ENCODE measurements at regions not wholly inside any gene's neighbourhood (a gene's known extent, or its start where the extent isn't known, plus 50 kb on each side); places are given as distances from the start of the nearest gene placed in this dataset.

DNA sequence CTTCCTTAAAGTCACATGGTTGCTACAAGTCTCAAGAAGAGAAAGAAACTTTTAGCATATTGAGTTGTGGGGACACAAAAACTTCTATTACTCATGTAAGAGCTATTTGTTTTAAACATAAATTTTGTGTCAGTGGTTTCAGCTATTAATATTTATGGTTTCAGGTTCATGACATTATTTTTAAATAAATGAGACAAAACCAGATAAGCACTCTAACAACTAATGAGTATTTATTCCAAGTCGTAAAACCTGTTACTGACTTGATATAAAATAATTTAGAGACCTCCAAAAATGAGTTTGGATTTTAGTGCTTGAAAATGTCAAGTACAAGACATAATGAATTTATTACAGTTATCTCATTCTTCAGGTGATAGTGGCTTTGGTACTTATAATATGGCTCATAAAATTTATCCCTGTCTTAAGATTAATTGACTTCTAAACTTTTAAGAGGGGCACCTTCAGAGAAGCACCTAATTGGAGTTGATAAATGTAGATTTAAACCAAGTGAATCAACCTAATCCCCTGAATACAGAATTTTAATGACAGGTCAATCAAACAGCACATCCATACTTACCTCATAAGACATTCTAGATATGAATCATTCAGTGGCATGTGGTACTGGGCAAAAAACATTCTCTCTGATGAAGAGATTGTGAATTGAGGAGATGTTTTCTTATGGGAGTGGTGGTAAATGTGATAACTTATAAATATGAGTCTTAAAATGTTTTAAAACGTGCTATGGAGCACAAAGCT is 167.7 kb upstream of the PTGFR start:
- H3K4me1 ChIP-seq (ENCODE audit: insufficient read depth, poor library complexity, severe bottlenecking): no peaks in the 10 kb centered on the region
- no peaks in the 10 kb centered on the region for H3K36me3 ChIP-seq (ENCODE audit: low read depth)
- ATAC-seq (ENCODE audit: low read depth) (no peak), DNase-seq (ENCODE audit: low spot score) (no peak)
- no peak overlapping the region for H3K27ac ChIP-seq (ENCODE audit: poor library complexity, severe bottlenecking)
- H3K4me3 ChIP-seq (ENCODE audit: severe bottlenecking): no peak overlapping the region
- H3K9me3 ChIP-seq (ENCODE audit: severe bottlenecking): no peaks in the 10 kb centered on the region
- H3K27me3 ChIP-seq (ENCODE audit: insufficient read depth, poor library complexity, severe bottlenecking): no peaks in the 10 kb centered on the region
- TF ChIP-seq, protein P1, sequence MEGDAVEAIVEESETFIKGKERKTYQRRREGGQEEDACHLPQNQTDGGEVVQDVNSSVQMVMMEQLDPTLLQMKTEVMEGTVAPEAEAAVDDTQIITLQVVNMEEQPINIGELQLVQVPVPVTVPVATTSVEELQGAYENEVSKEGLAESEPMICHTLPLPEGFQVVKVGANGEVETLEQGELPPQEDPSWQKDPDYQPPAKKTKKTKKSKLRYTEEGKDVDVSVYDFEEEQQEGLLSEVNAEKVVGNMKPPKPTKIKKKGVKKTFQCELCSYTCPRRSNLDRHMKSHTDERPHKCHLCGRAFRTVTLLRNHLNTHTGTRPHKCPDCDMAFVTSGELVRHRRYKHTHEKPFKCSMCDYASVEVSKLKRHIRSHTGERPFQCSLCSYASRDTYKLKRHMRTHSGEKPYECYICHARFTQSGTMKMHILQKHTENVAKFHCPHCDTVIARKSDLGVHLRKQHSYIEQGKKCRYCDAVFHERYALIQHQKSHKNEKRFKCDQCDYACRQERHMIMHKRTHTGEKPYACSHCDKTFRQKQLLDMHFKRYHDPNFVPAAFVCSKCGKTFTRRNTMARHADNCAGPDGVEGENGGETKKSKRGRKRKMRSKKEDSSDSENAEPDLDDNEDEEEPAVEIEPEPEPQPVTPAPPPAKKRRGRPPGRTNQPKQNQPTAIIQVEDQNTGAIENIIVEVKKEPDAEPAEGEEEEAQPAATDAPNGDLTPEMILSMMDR (IDR thresholded peaks at IDR 0.05; ENCODE audit: poor library complexity, severe bottlenecking): no peak

DNA sequence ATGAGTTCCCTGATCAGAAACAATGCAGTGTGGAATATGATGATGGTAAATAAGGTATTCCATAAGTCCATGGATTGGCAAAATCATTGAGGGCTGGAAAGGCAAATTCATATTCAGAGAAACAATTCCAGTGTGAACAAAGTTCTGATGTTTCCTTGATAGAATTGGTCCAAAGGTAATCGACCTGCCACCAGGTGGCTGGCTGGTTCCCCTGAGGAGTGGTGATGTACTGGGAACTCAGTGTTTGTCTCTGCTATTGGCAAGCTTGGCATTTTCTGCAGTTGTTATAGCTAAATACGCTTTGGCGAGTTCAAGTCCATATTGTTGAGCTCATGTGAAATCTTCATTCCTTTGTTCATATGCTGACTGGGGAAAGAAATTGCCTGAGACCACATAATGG is 165.5 kb upstream of the PTGFR start:
- DNase-seq (ENCODE audit: low spot score) (no peak), ATAC-seq (ENCODE audit: low read depth) (no peak)
- H3K4me1 ChIP-seq (ENCODE audit: insufficient read depth, poor library complexity, severe bottlenecking): no peaks in the 10 kb centered on the region
- no peaks in the 10 kb centered on the region for H3K27me3 ChIP-seq (ENCODE audit: insufficient read depth, poor library complexity, severe bottlenecking)
- no peaks in the 10 kb centered on the region for H3K9me3 ChIP-seq (ENCODE audit: severe bottlenecking)
- TF ChIP-seq, protein P1 (IDR thresholded peaks at IDR 0.05; ENCODE audit: poor library complexity, severe bottlenecking): no peak
- no peak overlapping the region for H3K27ac ChIP-seq (ENCODE audit: poor library complexity, severe bottlenecking)
- no peaks in the 10 kb centered on the region for H3K36me3 ChIP-seq (ENCODE audit: low read depth)
- no peak overlapping the region for H3K4me3 ChIP-seq (ENCODE audit: severe bottlenecking)

DNA sequence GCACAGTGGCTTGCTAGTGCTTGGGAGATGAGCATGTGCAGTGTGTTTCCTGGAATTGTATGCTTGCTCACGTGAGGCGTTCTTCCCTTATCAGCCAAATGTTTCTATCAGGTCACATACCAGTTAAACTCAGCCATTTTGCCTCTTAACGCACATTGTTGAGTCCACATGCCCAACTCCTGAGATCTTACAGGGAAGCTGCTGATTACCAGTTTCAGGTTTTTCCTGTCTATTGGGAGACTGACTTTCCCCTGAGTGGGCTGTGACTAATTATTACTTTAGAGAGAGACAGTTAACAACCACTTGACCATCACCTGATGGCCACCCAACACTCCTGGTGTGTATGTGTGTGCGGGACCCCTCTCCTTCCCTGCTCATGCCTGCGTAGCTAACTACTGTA is 161.3 kb upstream of the PTGFR start:
- no peaks in the 10 kb centered on the region for H3K9me3 ChIP-seq (ENCODE audit: severe bottlenecking)
- H3K27ac ChIP-seq (ENCODE audit: poor library complexity, severe bottlenecking): no peak overlapping the region
- H3K4me3 ChIP-seq (ENCODE audit: severe bottlenecking): no peak overlapping the region
- TF ChIP-seq, protein P1 (IDR thresholded peaks at IDR 0.05; ENCODE audit: poor library complexity, severe bottlenecking): no peak
- ATAC-seq (ENCODE audit: low read depth) (no peak), DNase-seq (ENCODE audit: low spot score) (no peak)
- no peaks in the 10 kb centered on the region for H3K4me1 ChIP-seq (ENCODE audit: insufficient read depth, poor library complexity, severe bottlenecking)
- H3K36me3 ChIP-seq (ENCODE audit: low read depth): no peaks in the 10 kb centered on the region
- no peaks in the 10 kb centered on the region for H3K27me3 ChIP-seq (ENCODE audit: insufficient read depth, poor library complexity, severe bottlenecking)

DNA sequence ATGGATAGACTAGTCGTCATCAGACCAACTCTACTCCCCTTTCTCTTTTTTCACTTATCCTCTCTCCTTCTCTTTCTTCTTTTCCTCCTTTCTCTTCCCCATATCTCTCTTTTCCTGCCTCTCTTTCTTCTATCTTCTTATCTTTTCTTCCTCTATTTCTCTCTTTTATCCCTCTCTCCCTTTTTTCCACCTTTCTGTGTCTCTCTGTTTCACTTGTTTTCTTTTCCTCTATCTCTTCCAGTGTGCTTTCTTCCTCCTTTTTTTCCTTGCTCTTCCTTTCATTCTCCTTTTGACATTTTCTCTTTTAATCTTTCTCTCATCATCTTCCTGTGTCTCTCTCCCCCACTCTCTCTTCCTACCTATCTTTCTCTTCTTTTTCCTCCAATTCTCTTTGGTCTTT is 159.0 kb upstream of the PTGFR start:
- Histone ChIP-seq H3K4me1 (ENCODE audit: insufficient read depth, poor library complexity, severe bottlenecking) (no peaks in the 10 kb centered on the region), H3K9me3 (ENCODE audit: severe bottlenecking) (no peaks in the 10 kb centered on the region), H3K4me3 (ENCODE audit: severe bottlenecking) (no peak overlapping the region), H3K36me3 (ENCODE audit: low read depth) (no peaks in the 10 kb centered on the region), H3K27me3 (ENCODE audit: insufficient read depth, poor library complexity, severe bottlenecking) (no peaks in the 10 kb centered on the region), H3K27ac (ENCODE audit: poor library complexity, severe bottlenecking) (no peak overlapping the region)
- TF ChIP-seq, protein P1 (IDR thresholded peaks at IDR 0.05; ENCODE audit: poor library complexity, severe bottlenecking): no peak
- no peak for ATAC-seq (ENCODE audit: low read depth)
- DNase-seq (ENCODE audit: low spot score): no peak

DNA sequence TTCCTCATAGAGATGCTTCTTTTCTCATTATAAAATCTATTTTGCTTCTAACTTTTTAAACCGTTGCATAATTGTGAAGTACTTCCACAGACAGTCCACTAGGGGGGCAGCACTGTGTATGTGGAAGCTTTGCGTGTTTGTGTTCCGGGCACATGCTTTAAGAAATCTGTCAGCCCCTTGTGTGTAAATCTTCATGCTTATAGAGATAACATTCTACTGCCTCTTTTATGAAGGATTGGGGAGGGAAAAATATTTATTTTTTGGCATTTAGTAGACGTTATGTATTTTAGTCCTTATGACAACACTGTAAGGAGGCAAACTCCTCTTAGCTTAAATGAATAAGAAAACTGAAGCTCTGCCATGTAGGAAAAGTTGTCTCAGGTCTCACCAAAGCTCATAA is 157.3 kb upstream of the PTGFR start:
- Histone ChIP-seq H3K4me3 (ENCODE audit: severe bottlenecking) (no peak overlapping the region), H3K4me1 (ENCODE audit: insufficient read depth, poor library complexity, severe bottlenecking) (no peaks in the 10 kb centered on the region), H3K27me3 (ENCODE audit: insufficient read depth, poor library complexity, severe bottlenecking) (no peaks in the 10 kb centered on the region), H3K27ac (ENCODE audit: poor library complexity, severe bottlenecking) (no peak overlapping the region), H3K36me3 (ENCODE audit: low read depth) (no peaks in the 10 kb centered on the region), H3K9me3 (ENCODE audit: severe bottlenecking) (no peaks in the 10 kb centered on the region)
- TF ChIP-seq, protein P1 (IDR thresholded peaks at IDR 0.05; ENCODE audit: poor library complexity, severe bottlenecking): peak; percentile 53
- ATAC-seq (ENCODE audit: low read depth): no peak
- no peak for DNase-seq (ENCODE audit: low spot score)
